ENCODE measurements at regions not wholly inside any gene's neighbourhood (a gene's known extent, or its start where the extent isn't known, plus 50 kb on each side); places are given as distances from the start of the nearest gene placed in this dataset.

DNA sequence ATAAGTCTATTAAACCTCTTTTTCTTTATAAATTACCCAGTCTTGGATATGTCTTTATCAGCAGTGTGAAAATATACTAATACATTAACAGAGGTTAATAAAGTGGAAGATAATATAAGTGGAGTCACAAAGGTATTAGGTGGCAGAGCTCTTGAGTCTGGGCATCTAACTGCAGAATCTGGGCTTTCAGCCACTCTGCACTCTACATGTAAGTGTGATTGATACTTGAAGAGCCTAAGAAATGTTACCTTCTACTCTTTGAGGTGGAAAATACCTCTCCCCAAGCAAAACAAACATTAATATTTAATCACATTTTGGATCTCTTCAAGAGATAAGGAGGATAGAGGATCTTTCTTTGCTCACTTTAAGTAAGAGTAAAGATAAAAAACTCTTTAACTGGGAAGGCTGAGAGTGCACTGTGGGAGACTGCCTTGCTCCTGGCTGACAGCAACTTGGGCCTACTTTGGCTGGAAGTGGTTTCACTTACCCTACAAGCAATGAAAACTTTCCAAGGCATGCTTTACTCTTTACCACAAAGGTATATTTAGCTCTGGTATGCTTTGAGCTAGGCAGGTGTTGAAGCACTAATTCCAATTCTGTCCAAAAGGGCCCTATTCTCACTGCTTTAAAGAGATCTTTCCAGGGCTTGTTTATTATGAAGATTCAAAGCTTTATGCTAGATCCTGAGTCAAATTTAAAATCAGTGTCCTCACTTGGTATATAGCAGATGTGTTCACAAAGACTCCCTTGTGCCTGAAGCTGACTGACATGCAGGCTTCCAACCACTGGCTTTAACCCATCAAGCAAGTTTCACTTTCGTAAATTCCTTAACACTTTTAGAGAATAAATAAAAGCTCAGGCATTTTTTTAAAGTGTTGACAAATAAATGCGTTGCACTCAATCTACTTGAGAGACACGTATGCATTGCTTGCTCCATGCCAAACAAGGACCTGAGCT is 245.3 kb upstream of the ZP4 start:
- Histone ChIP-seq H3K36me3 (ENCODE audit: insufficient read depth, low read length) (no peaks in the 10 kb centered on the region), H3K4me1 (ENCODE audit: insufficient read depth, low read length) (no peaks in the 10 kb centered on the region), H3K9me3 (ENCODE audit: insufficient read depth, low read depth, low read length) (no peaks in the 10 kb centered on the region), H3K9ac (ENCODE audit: low read length) (no peak overlapping the region), H3K79me2 (ENCODE audit: insufficient read depth, low read length) (no peaks in the 10 kb centered on the region), H3K27ac (ENCODE audit: low read depth, low read length) (no peak overlapping the region), H3K27me3 (ENCODE audit: insufficient read depth, low read length) (no peaks in the 10 kb centered on the region), H3K4me2 (ENCODE audit: low read length) (no peak overlapping the region), H3K4me3 (ENCODE audit: insufficient read depth, low read depth, low read length) (no peak overlapping the region), H4K20me1 (ENCODE audit: insufficient read depth, low read length) (no peaks in the 10 kb centered on the region), H2AFZ (ENCODE audit: low read depth, low read length) (no peak overlapping the region)
- TF ChIP-seq EZH2 (IDR thresholded peaks at IDR 0.05; ENCODE audit: insufficient read depth, low read length), result no peak
- TF ChIP-seq, protein P1, sequence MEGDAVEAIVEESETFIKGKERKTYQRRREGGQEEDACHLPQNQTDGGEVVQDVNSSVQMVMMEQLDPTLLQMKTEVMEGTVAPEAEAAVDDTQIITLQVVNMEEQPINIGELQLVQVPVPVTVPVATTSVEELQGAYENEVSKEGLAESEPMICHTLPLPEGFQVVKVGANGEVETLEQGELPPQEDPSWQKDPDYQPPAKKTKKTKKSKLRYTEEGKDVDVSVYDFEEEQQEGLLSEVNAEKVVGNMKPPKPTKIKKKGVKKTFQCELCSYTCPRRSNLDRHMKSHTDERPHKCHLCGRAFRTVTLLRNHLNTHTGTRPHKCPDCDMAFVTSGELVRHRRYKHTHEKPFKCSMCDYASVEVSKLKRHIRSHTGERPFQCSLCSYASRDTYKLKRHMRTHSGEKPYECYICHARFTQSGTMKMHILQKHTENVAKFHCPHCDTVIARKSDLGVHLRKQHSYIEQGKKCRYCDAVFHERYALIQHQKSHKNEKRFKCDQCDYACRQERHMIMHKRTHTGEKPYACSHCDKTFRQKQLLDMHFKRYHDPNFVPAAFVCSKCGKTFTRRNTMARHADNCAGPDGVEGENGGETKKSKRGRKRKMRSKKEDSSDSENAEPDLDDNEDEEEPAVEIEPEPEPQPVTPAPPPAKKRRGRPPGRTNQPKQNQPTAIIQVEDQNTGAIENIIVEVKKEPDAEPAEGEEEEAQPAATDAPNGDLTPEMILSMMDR (IDR thresholded peaks at IDR 0.05; ENCODE audit: insufficient read depth, low read depth, low read length), result no peak
- Mint-ChIP-seq H3K4me3 (ENCODE audit: unreplicated experiment) (no peak overlapping the region), H3K9me3 (ENCODE audit: unreplicated experiment) (peaks cover 2% of the 10 kb centered on the region), H3K27me3 (ENCODE audit: low read depth, unreplicated experiment) (no peaks in the 10 kb centered on the region), H3K27ac (ENCODE audit: unreplicated experiment) (peak overlapping the region; percentile 19), H3K4me1 (ENCODE audit: low read depth, unreplicated experiment) (peaks cover 4% of the 10 kb centered on the region), H3K36me3 (ENCODE audit: low read depth, unreplicated experiment) (no peaks in the 10 kb centered on the region)
- no peak for DNase-seq (ENCODE audit: low read depth)
- no peak for FAIRE-seq

DNA sequence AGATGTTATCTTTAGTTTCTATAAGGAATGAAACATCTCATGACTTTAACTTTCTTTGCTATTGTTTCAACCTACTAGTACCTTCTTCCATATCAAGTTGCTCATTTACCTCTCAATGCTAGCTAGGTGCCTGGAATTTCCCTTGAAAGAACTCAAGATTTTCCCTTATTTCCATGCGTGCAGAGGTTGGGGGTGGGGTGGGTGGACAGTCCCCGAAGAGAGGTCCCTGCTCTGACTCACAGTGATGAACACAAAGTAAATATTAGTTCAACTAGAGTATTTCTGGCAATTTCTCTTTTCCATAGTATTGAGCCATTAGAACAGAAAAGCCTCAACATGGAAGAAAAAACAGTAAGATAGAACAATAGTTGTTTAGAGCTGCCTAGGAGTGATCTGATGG is 239.0 kb upstream of the ZP4 start:
- no peaks in the 10 kb centered on the region for H3K36me3 Mint-ChIP-seq (ENCODE audit: low read depth, unreplicated experiment)
- Histone ChIP-seq H2AFZ (ENCODE audit: low read depth, low read length) (no peak overlapping the region), H4K20me1 (ENCODE audit: insufficient read depth, low read length) (no peaks in the 10 kb centered on the region), H3K27me3 (ENCODE audit: insufficient read depth, low read length) (no peaks in the 10 kb centered on the region), H3K36me3 (ENCODE audit: insufficient read depth, low read length) (no peaks in the 10 kb centered on the region), H3K9me3 (ENCODE audit: insufficient read depth, low read depth, low read length) (no peaks in the 10 kb centered on the region), H3K4me2 (ENCODE audit: low read length) (no peak overlapping the region), H3K27ac (ENCODE audit: low read depth, low read length) (no peak overlapping the region), H3K79me2 (ENCODE audit: insufficient read depth, low read length) (no peaks in the 10 kb centered on the region), H3K4me3 (ENCODE audit: insufficient read depth, low read depth, low read length) (no peak overlapping the region), H3K4me1 (ENCODE audit: insufficient read depth, low read length) (no peaks in the 10 kb centered on the region), H3K9ac (ENCODE audit: low read length) (no peak overlapping the region)
- peaks cover 7% of the 10 kb centered on the region for H3K9me3 Mint-ChIP-seq (ENCODE audit: unreplicated experiment)
- H3K27ac Mint-ChIP-seq (ENCODE audit: unreplicated experiment), result no peak overlapping the region
- no peak for DNase-seq (ENCODE audit: low read depth)
- FAIRE-seq, result no peak
- TF ChIP-seq, protein P1 (IDR thresholded peaks at IDR 0.05; ENCODE audit: insufficient read depth, low read depth, low read length), result no peak
- TF ChIP-seq EZH2 (IDR thresholded peaks at IDR 0.05; ENCODE audit: insufficient read depth, low read length), result no peak
- no peak overlapping the region for H3K4me3 Mint-ChIP-seq (ENCODE audit: unreplicated experiment)
- H3K27me3 Mint-ChIP-seq (ENCODE audit: low read depth, unreplicated experiment), result no peaks in the 10 kb centered on the region
- H3K4me1 Mint-ChIP-seq (ENCODE audit: low read depth, unreplicated experiment), result peaks cover 5% of the 10 kb centered on the region

DNA sequence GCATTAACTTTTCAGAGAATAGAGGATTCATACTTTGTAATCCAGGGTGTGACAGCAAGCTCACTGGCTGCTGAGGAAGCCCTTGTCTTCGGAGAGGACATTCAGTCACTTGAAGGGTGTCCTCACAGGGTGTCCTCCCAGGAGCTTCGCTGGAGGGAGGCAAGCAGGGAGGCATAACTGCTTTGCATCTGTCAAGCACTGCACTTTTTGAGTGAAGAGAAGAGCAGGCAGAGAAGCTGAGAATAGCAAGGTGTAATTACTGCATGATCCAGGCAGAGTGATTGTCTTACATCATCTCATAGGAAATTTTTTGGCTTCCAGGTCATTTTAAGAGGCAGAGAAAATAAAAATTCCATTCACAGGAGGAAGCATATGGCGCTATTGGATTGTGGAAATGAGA is 232.5 kb upstream of the ZP4 start:
- H3K79me2 ChIP-seq (ENCODE audit: insufficient read depth, low read length), result no peaks in the 10 kb centered on the region
- Mint-ChIP-seq H3K4me3 (ENCODE audit: unreplicated experiment) (no peak overlapping the region), H3K4me1 (ENCODE audit: low read depth, unreplicated experiment) (peaks cover 5% of the 10 kb centered on the region), H3K27me3 (ENCODE audit: low read depth, unreplicated experiment) (no peaks in the 10 kb centered on the region), H3K36me3 (ENCODE audit: low read depth, unreplicated experiment) (no peaks in the 10 kb centered on the region), H3K27ac (ENCODE audit: unreplicated experiment) (no peak overlapping the region), H3K9me3 (ENCODE audit: unreplicated experiment) (peaks cover 11% of the 10 kb centered on the region)
- DNase-seq (ENCODE audit: low read depth), result no peak
- no peak overlapping the region for H3K27ac ChIP-seq (ENCODE audit: low read depth, low read length)
- TF ChIP-seq EZH2 (IDR thresholded peaks at IDR 0.05; ENCODE audit: insufficient read depth, low read length), result no peak
- TF ChIP-seq, protein P1 (IDR thresholded peaks at IDR 0.05; ENCODE audit: insufficient read depth, low read depth, low read length), result no peak
- no peak overlapping the region for H3K9ac ChIP-seq (ENCODE audit: low read length)
- H3K4me3 ChIP-seq (ENCODE audit: insufficient read depth, low read depth, low read length), result no peak overlapping the region
- H3K36me3 ChIP-seq (ENCODE audit: insufficient read depth, low read length), result no peaks in the 10 kb centered on the region
- FAIRE-seq, result no peak
- H3K4me2 ChIP-seq (ENCODE audit: low read length), result no peak overlapping the region
- H3K4me1 ChIP-seq (ENCODE audit: insufficient read depth, low read length), result no peaks in the 10 kb centered on the region
- H3K9me3 ChIP-seq (ENCODE audit: insufficient read depth, low read depth, low read length), result no peaks in the 10 kb centered on the region
- H3K27me3 ChIP-seq (ENCODE audit: insufficient read depth, low read length), result no peaks in the 10 kb centered on the region
- no peak overlapping the region for H2AFZ ChIP-seq (ENCODE audit: low read depth, low read length)
- no peaks in the 10 kb centered on the region for H4K20me1 ChIP-seq (ENCODE audit: insufficient read depth, low read length)

Data from astrocyte (in vitro differentiated cells and primary cell).